ENCODE measurements at regions not wholly inside any gene's neighbourhood (a gene's known extent, or its start where the extent isn't known, plus 50 kb on each side); places are given as distances from the start of the nearest gene placed in this dataset.

GRCh38 chr11:95577716-95578460 lies 211.7 kb downstream of the FAM76B start:
- DNase-seq, result peak; percentile 86

- no peak for DNase-seq
Observed at GRCh38 chr11:95576146-95576845, 213.3 kb downstream of the FAM76B start.

- DNase-seq, result peak; percentile 53
Observed at GRCh38 chr11:95575517-95575916, 214.1 kb downstream of the FAM76B start.

- no peak for DNase-seq
Observed at GRCh38 chr11:95571718-95572260, 217.8 kb downstream of the FAM76B start.

GRCh38 chr11:95570845-95571244 lies 218.7 kb downstream of the FAM76B start:
- DNase-seq, result no peak

GRCh38 chr11:95569207-95569606 lies 220.4 kb downstream of the FAM76B start:
- DNase-seq, result no peak

- peak; percentile 76 for DNase-seq
Observed at GRCh38 chr11:95568281-95568680, 221.3 kb downstream of the FAM76B start.

GRCh38 chr11:95567685-95568084 lies 221.9 kb downstream of the FAM76B start:
- DNase-seq, result peak; percentile 89

- DNase-seq, result peak; percentile 84
Observed at GRCh38 chr11:95566211-95566610, 223.4 kb downstream of the FAM76B start.

- DNase-seq, result no peak
Observed at GRCh38 chr11:95565724-95566141, 223.8 kb downstream of the FAM76B start.

GRCh38 chr11:95563859-95564258 lies 225.7 kb downstream of the FAM76B start:
- DNase-seq, result no peak

- peak; percentile 53 for DNase-seq
Observed at GRCh38 chr11:95563173-95563572, 226.4 kb downstream of the FAM76B start.

- peak; percentile 64 for DNase-seq
Observed at GRCh38 chr11:95562196-95562921, 227.2 kb downstream of the FAM76B start.

- no peak for DNase-seq
Observed at GRCh38 chr11:95559899-95560298, 229.7 kb downstream of the FAM76B start.

- no peak for DNase-seq
Observed at GRCh38 chr11:95557376-95557775, 232.2 kb downstream of the FAM76B start.

GRCh38 chr11:95556342-95557163 lies 233.0 kb downstream of the FAM76B start:
- DNase-seq, result peak; percentile 96

GRCh38 chr11:95556011-95556341 lies 233.6 kb downstream of the FAM76B start:
- no peak for DNase-seq

GRCh38 chr11:95554911-95555310 lies 234.7 kb downstream of the FAM76B start:
- DNase-seq, result no peak

- no peak for DNase-seq
Observed at GRCh38 chr11:95549301-95549700, 240.3 kb downstream of the FAM76B start.

GRCh38 chr11:95548416-95548815 lies 241.2 kb downstream of the FAM76B start:
- no peak for DNase-seq

GRCh38 chr11:95547976-95548375 lies 241.6 kb downstream of the FAM76B start:
- no peak for DNase-seq

GRCh38 chr11:95547186-95547585 lies 242.4 kb downstream of the FAM76B start:
- DNase-seq, result no peak
